Peyer's patch (tissue), 4 donors: ENCODE measurements at regions not wholly inside any gene's neighbourhood (a gene's known extent, or its start where the extent isn't known, plus 50 kb on each side); places are given as distances from the start of the nearest gene placed in this dataset.
"Not testable (repeated sequence)": the region's sequence is repeated elsewhere in the genome, so short reads cannot be mapped to it uniquely, and the experiment has no call there.

Experiments
- DNase-seq, 3 donors: peaks; one replicate each; pipeline ENCODE4 v3.0.0-alpha.2; 2017 to 2019
- H3K27ac ChIP-seq, 4 donors: fragments of 200-600 bp; sonication (generic); one replicate each; pipeline ENCODE4 v1.5.1; 2016 to 2019
- H3K27me3 ChIP-seq, 2 donors: fragments of 200-600 bp; sonication (generic); one replicate each; pipeline ENCODE4 v1.5.1; 2019
- H3K36me3 ChIP-seq, 3 donors: fragments of 200-600 bp; sonication (generic); one replicate each; pipeline ENCODE4 v1.5.1; 2016 to 2019
- H3K4me1 ChIP-seq, 4 donors: fragments of 200-600 bp; sonication (generic); one replicate each; pipeline ENCODE4 v1.5.1; 2016 to 2019
- H3K4me3 ChIP-seq, 4 donors: fragments of 200-600 bp; sonication (generic); 1 replicate in 3 of 4; 2 replicates in 1 of 4; pipeline ENCODE4 v1.5.1; 2016 to 2019; ENCODE audit warnings: mild to moderate bottlenecking in 1 of 4
- H3K9me3 ChIP-seq, 4 donors: fragments of 200-600 bp; sonication (generic); one replicate each; pipeline ENCODE4 v1.5.1; 2016 to 2019; ENCODE audit warnings: mild to moderate bottlenecking in 1 of 4
- POLR2A ChIP-seq, 2 donors: fragments of 450-650 bp; IDR thresholded peaks; one replicate each; pipeline ENCODE4 v1.5.1; 2017; ENCODE audit warnings: antibody characterized with exemption in 2 of 2, mild to moderate bottlenecking in 2 of 2, moderate library complexity in 2 of 2
- TF ChIP-seq, protein P1 (sequence below), 6 experiments: fragments of 450-650 bp in 4 of 6; fragments of 200-600 bp in 2 of 6; sonication (generic) in 1 of 6; IDR thresholded peaks; one replicate each; pipeline ENCODE4 v1.5.1; 2017 to 2019; ENCODE audit warnings: antibody characterized with exemption in 6 of 6, mild to moderate bottlenecking in 3 of 6, moderate library complexity in 1 of 6

- H3K4me1 ChIP-seq, result no peaks in the 10 kb centered on the region
- H3K36me3 ChIP-seq, result no peaks in the 10 kb centered on the region
- TF ChIP-seq, protein P1, sequence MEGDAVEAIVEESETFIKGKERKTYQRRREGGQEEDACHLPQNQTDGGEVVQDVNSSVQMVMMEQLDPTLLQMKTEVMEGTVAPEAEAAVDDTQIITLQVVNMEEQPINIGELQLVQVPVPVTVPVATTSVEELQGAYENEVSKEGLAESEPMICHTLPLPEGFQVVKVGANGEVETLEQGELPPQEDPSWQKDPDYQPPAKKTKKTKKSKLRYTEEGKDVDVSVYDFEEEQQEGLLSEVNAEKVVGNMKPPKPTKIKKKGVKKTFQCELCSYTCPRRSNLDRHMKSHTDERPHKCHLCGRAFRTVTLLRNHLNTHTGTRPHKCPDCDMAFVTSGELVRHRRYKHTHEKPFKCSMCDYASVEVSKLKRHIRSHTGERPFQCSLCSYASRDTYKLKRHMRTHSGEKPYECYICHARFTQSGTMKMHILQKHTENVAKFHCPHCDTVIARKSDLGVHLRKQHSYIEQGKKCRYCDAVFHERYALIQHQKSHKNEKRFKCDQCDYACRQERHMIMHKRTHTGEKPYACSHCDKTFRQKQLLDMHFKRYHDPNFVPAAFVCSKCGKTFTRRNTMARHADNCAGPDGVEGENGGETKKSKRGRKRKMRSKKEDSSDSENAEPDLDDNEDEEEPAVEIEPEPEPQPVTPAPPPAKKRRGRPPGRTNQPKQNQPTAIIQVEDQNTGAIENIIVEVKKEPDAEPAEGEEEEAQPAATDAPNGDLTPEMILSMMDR (IDR thresholded peaks at IDR 0.05), result no peak
- no peak for TF ChIP-seq POLR2A (IDR thresholded peaks at IDR 0.05)
- no peaks in the 10 kb centered on the region for H3K9me3 ChIP-seq
- no peak for DNase-seq
- H3K4me3 ChIP-seq, result no peak overlapping the region
- no peak overlapping the region for H3K27ac ChIP-seq
- H3K27me3 ChIP-seq, result no peaks in the 10 kb centered on the region
Observed at GRCh38 chr7:115558161-115558560, 472.4 kb downstream of the TFEC start.

- not testable (repeated sequence) for H3K36me3 ChIP-seq, H3K27ac ChIP-seq, H3K4me3 ChIP-seq, H3K27me3 ChIP-seq, H3K9me3 ChIP-seq, DNase-seq, H3K4me1 ChIP-seq
Observed at GRCh38 chr7:115557296-115557695, 473.3 kb downstream of the TFEC start.

DNA sequence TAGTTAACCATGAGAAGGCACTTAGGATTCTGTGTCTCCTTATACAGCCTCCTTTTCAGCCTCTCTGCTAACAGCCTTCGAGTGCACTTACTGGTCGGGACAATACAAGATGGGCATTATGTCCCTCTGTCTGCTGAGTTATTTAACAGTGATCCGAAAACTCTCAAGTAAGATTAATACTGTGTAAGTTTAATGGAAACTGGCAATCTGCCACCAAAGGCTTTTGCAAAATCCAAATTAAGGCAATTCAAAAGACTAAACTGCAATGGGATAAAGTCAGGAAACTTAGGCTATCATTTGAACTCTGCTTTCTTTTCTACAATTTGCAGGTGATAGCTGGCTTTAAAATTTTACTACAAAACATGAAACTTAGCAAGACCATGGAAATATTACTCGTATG lies 477.8 kb downstream of the TFEC start:
- no peak for TF ChIP-seq POLR2A (IDR thresholded peaks at IDR 0.05)
- TF ChIP-seq, protein P1 (IDR thresholded peaks at IDR 0.05), result no peak
- Histone ChIP-seq H3K4me3 (no peak overlapping the region), H3K4me1 (no peaks in the 10 kb centered on the region), H3K27me3 (no peaks in the 10 kb centered on the region), H3K9me3 (no peaks in the 10 kb centered on the region), H3K36me3 (no peaks in the 10 kb centered on the region), H3K27ac (no peak overlapping the region)
- DNase-seq, result no peak

- no peak for DNase-seq
- no peaks in the 10 kb centered on the region for H3K36me3 ChIP-seq
- H3K27ac ChIP-seq, result no peak overlapping the region
- H3K4me3 ChIP-seq, result no peak overlapping the region
- TF ChIP-seq, protein P1 (IDR thresholded peaks at IDR 0.05), result no peak
- TF ChIP-seq POLR2A (IDR thresholded peaks at IDR 0.05), result no peak
- H3K9me3 ChIP-seq, result no peaks in the 10 kb centered on the region
- H3K27me3 ChIP-seq, result no peaks in the 10 kb centered on the region
- H3K4me1 ChIP-seq, result no peaks in the 10 kb centered on the region
Observed at GRCh38 chr7:115549910-115550309, 480.7 kb downstream of the TFEC start.

DNA sequence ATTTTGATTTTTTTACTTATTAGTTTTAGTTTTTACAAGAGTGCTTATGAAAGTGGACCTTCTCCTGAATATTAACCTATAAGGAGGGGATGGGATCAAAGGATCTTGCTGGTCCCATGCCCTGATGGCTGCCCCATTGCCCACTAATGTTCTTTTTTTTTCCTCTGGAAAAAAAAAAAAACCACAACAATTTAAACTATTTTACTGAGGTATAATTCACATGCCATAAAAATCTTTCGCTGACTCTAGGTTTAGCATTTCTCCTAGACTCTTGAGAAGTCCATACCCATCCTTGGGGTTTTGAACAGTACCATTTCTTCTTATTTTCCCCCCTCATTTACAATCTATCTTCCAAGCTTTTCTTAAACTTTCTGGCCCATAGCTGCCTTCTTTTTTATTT lies 481.8 kb downstream of the TFEC start:
- Histone ChIP-seq H3K4me3 (no peak overlapping the region), H3K27ac (no peak overlapping the region), H3K4me1 (no peaks in the 10 kb centered on the region), H3K36me3 (no peaks in the 10 kb centered on the region), H3K27me3 (no peaks in the 10 kb centered on the region), H3K9me3 (no peaks in the 10 kb centered on the region)
- no peak for TF ChIP-seq POLR2A (IDR thresholded peaks at IDR 0.05)
- TF ChIP-seq, protein P1 (IDR thresholded peaks at IDR 0.05), result no peak
- DNase-seq, result no peak

DNA sequence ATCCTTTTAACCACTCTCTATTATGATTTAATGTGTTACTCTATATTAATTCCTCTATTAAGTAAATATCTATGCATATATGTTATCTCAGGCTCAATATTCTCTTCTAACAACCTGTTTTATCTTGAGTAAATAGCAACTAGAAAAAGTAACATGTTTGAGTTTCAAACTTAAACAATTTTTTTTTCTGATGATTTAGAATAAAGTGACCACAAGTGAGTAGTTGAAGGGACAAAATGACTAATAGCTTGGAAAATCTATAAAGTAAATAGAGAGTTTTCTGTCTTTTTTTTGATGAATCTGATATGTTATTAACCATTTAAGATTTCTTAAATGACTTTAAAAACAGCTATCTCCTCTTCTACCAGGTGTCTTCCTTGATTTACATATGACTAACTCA lies 483.8 kb downstream of the TFEC start:
- no peak overlapping the region for H3K27ac ChIP-seq
- H3K4me3 ChIP-seq, result no peak overlapping the region
- no peaks in the 10 kb centered on the region for H3K9me3 ChIP-seq
- no peak for DNase-seq
- H3K36me3 ChIP-seq, result no peaks in the 10 kb centered on the region
- no peaks in the 10 kb centered on the region for H3K4me1 ChIP-seq
- no peaks in the 10 kb centered on the region for H3K27me3 ChIP-seq
- TF ChIP-seq POLR2A (IDR thresholded peaks at IDR 0.05), result no peak
- TF ChIP-seq, protein P1 (IDR thresholded peaks at IDR 0.05), result no peak
